ENCODE measurements at regions not wholly inside any gene's neighbourhood (a gene's known extent, or its start where the extent isn't known, plus 50 kb on each side); places are given as distances from the start of the nearest gene placed in this dataset.

DNA sequence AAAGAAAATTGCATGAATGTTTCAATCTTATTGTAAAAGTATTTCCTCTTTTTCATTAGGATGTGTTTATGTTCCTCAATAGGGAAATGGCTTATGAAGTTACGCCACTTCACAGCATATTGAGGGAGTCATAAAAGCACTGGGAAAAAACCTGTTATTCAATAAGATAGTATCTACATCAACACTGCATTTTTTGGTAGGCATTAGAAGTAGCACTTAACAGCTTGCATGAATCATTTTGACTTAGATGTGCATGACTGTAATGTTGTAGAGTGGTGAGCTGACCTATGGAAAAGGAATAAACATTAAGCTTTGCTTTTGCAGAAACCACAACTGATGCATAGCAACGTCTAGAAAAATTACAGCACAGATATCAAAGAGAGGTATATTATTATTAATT lies 111.2 kb upstream of the GRXCR1 start:
- TF ChIP-seq, protein P1, sequence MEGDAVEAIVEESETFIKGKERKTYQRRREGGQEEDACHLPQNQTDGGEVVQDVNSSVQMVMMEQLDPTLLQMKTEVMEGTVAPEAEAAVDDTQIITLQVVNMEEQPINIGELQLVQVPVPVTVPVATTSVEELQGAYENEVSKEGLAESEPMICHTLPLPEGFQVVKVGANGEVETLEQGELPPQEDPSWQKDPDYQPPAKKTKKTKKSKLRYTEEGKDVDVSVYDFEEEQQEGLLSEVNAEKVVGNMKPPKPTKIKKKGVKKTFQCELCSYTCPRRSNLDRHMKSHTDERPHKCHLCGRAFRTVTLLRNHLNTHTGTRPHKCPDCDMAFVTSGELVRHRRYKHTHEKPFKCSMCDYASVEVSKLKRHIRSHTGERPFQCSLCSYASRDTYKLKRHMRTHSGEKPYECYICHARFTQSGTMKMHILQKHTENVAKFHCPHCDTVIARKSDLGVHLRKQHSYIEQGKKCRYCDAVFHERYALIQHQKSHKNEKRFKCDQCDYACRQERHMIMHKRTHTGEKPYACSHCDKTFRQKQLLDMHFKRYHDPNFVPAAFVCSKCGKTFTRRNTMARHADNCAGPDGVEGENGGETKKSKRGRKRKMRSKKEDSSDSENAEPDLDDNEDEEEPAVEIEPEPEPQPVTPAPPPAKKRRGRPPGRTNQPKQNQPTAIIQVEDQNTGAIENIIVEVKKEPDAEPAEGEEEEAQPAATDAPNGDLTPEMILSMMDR (IDR thresholded peaks at IDR 0.05), result no peak
- no peak for TF ChIP-seq POLR2A (IDR thresholded peaks at IDR 0.05)
